ENCODE measurements at regions not wholly inside any gene's neighbourhood (a gene's known extent, or its start where the extent isn't known, plus 50 kb on each side); places are given as distances from the start of the nearest gene placed in this dataset.

DNA sequence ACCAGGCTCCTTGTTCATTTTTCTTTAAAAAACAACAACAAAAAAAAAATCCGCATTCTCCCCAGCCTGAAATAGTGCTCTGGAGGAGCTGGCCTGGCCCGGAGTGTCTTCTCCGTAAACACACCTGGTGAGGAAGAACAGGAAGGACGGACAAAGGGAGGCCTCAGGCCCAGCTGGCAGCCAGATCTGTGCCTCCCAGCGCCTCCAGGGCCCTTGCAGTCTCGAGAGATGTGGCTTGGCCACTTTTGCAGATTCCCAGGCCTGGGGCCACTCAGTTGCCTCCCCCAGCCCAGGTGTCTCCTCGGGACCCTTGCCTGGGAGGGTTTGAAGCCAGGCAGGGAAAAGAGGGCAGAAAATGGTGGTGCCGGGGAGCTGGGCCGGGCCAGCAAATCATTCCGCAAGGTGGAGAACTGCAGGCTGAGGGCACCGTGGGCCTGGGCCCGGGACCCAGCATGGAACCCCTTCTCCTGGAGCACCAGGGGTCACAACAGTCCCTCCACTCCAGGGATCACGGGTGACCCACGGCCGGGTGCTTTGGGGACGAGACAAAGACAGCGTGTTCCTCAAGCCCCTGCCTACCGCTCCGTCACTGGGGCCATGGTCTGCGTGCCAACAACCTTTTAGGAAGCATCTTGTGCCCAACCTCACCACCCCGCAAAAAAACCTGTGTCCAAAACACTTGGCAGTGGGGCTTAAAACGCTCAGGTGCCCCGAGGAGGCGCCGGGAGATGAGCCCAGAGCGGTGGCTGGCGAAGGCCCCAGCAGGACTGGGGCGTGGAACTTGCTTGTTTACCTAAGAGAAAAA, 67.1 kb upstream of the WNT7B start:
- TF ChIP-seq GATA3 (IDR thresholded peaks at IDR 0.05; ENCODE audit: low read depth, low read length) (no peak), GATA2 (IDR thresholded peaks at IDR 0.05; ENCODE audit: low read depth, low read length) (no peak)

Measured in SH-SY5Y (cell line).